Skin epidermis (tissue), 12 donors: ENCODE measurements at regions not wholly inside any gene's neighbourhood (a gene's known extent, or its start where the extent isn't known, plus 50 kb on each side); places are given as distances from the start of the nearest gene placed in this dataset.

Source experiments
- H3K27ac ChIP-seq, 21 experiments: fragments of 200-600 bp; sonication (generic) in 11 of 21; one replicate each; pipeline ENCODE4 v1.5.0; 2020; ENCODE audit warnings: mild to moderate bottlenecking in 3 of 21, inconsistent platforms in 2 of 21, moderate library complexity in 2 of 21
- H3K4me3 ChIP-seq, 7 experiments: fragments of 200-600 bp; sonication (generic) in 2 of 7; one replicate each; pipeline ENCODE4 v1.5.0; 2020; ENCODE audit warnings: inconsistent platforms in 2 of 7, mild to moderate bottlenecking in 2 of 7, moderate library complexity in 1 of 7

GRCh38 chr21:23695443-23695842, 1911.8 kb downstream of the MRPL39 start:
- no peak overlapping the region for H3K27ac ChIP-seq
- H3K4me3 ChIP-seq, result no peak overlapping the region

- Histone ChIP-seq H3K4me3 (no peak overlapping the region), H3K27ac (no peak overlapping the region)
Measured at GRCh38 chr21:23694390-23694789, 1912.9 kb downstream of the MRPL39 start.

- H3K27ac ChIP-seq, result no peak overlapping the region
- no peak overlapping the region for H3K4me3 ChIP-seq
Measured at GRCh38 chr21:23690316-23690715, 1917.0 kb downstream of the MRPL39 start.

GRCh38 chr21:23686737-23687523, 1920.4 kb downstream of the MRPL39 start:
- Histone ChIP-seq H3K27ac (no peak overlapping the region), H3K4me3 (no peak overlapping the region)

GRCh38 chr21:23684431-23684830, 1922.8 kb downstream of the MRPL39 start:
- no peak overlapping the region for H3K27ac ChIP-seq
- no peak overlapping the region for H3K4me3 ChIP-seq

GRCh38 chr21:23664193-23664694, 1943.0 kb downstream of the MRPL39 start:
- Histone ChIP-seq H3K4me3 (no peak overlapping the region), H3K27ac (no peak overlapping the region)

- no peak overlapping the region for H3K27ac ChIP-seq
- no peak overlapping the region for H3K4me3 ChIP-seq
Measured at GRCh38 chr21:23660560-23660959, 1946.7 kb downstream of the MRPL39 start.

GRCh38 chr21:23644768-23645167, 1962.5 kb downstream of the MRPL39 start:
- no peak overlapping the region for H3K27ac ChIP-seq
- H3K4me3 ChIP-seq, result no peak overlapping the region

GRCh38 chr21:23639721-23640120, 1967.6 kb downstream of the MRPL39 start:
- Histone ChIP-seq H3K4me3 (no peak overlapping the region), H3K27ac (no peak overlapping the region)

GRCh38 chr21:23638131-23638695, 1969.1 kb downstream of the MRPL39 start:
- Histone ChIP-seq H3K4me3 (no peak overlapping the region), H3K27ac (no peak overlapping the region)

- no peak overlapping the region for H3K27ac ChIP-seq
- no peak overlapping the region for H3K4me3 ChIP-seq
Measured at GRCh38 chr21:23633447-23633940, 1973.8 kb downstream of the MRPL39 start.

GRCh38 chr21:23624281-23624680, 1983.0 kb downstream of the MRPL39 start:
- Histone ChIP-seq H3K4me3 (no peak overlapping the region), H3K27ac (no peak overlapping the region)

- H3K4me3 ChIP-seq, result no peak overlapping the region
Measured at GRCh38 chr21:23613014-23613413, 1994.3 kb downstream of the MRPL39 start.

GRCh38 chr21:23612210-23612609, 1995.1 kb downstream of the MRPL39 start:
- Histone ChIP-seq H3K4me3 (no peak overlapping the region), H3K27ac (no peak overlapping the region)

More at GRCh38 chr21:23613014-23613413, 1994.3 kb downstream of the MRPL39 start:
- no peak overlapping the region for H3K27ac ChIP-seq

GRCh38 chr21:23607782-23608431, 1999.4 kb downstream of the MRPL39 start:
- H3K4me3 ChIP-seq, result no peak overlapping the region
- no peak overlapping the region for H3K27ac ChIP-seq

- Histone ChIP-seq H3K27ac (no peak overlapping the region), H3K4me3 (no peak overlapping the region)
Measured at GRCh38 chr21:23601549-23601948, 2005.7 kb downstream of the MRPL39 start.

- H3K27ac ChIP-seq, result no peak overlapping the region
- H3K4me3 ChIP-seq, result no peak overlapping the region
Measured at GRCh38 chr21:23593582-23593981, 2013.7 kb downstream of the MRPL39 start.

GRCh38 chr21:23585419-23585818, 2021.9 kb downstream of the MRPL39 start:
- no peak overlapping the region for H3K4me3 ChIP-seq
- no peak overlapping the region for H3K27ac ChIP-seq

- H3K4me3 ChIP-seq, result no peak overlapping the region
Measured at GRCh38 chr21:23579573-23579972, 2027.7 kb downstream of the MRPL39 start.

GRCh38 chr21:23578027-23578426, 2029.3 kb downstream of the MRPL39 start:
- H3K4me3 ChIP-seq, result no peak overlapping the region

More at GRCh38 chr21:23579573-23579972, 2027.7 kb downstream of the MRPL39 start:
- no peak overlapping the region for H3K27ac ChIP-seq

GRCh38 chr21:23574932-23575331, 2032.3 kb downstream of the MRPL39 start:
- no peak overlapping the region for H3K4me3 ChIP-seq

More at GRCh38 chr21:23578027-23578426, 2029.3 kb downstream of the MRPL39 start:
- no peak overlapping the region for H3K27ac ChIP-seq

More at GRCh38 chr21:23574932-23575331, 2032.3 kb downstream of the MRPL39 start:
- H3K27ac ChIP-seq, result no peak overlapping the region
